Upper lobe of left lung (tissue), 4 donors: ENCODE measurements at regions not wholly inside any gene's neighbourhood (a gene's known extent, or its start where the extent isn't known, plus 50 kb on each side); places are given as distances from the start of the nearest gene placed in this dataset.

Experiments used
- POLR2A ChIP-seq, 4 donors: fragments of 450-650 bp; IDR thresholded peaks; one replicate each; pipeline ENCODE4 v1.5.1; 2016 to 2017; ENCODE audit warnings: antibody characterized with exemption in 4 of 4, mild to moderate bottlenecking in 2 of 4
- TF ChIP-seq, protein P1 (sequence below), 6 experiments: fragments of 450-650 bp in 4 of 6; fragments of 200-600 bp in 2 of 6; sonication (generic) in 2 of 6; IDR thresholded peaks; one replicate each; pipeline ENCODE4 v1.5.1; 2016 to 2019; ENCODE audit warnings: antibody characterized with exemption in 6 of 6

DNA sequence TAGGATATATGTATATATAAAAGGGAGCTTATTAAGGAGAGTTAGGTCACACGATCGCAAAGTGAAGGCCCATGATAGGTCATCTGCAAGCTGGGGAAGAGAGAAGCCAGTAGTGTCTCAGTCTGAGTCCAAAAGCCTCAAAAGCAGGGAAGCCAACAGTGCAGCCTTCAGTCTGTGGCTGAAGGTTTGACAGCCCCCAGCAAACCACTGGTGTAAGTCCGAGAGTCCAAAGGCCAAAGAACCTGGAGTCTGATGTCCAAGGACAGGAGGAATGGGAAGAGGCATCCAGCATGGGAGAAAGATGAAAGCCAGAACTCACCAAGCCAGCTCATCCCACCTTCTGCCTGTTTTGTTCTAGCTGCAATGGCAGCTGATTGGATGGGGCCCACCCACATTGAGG lies 88.9 kb upstream of the TBX20 start:
- TF ChIP-seq, protein P1, sequence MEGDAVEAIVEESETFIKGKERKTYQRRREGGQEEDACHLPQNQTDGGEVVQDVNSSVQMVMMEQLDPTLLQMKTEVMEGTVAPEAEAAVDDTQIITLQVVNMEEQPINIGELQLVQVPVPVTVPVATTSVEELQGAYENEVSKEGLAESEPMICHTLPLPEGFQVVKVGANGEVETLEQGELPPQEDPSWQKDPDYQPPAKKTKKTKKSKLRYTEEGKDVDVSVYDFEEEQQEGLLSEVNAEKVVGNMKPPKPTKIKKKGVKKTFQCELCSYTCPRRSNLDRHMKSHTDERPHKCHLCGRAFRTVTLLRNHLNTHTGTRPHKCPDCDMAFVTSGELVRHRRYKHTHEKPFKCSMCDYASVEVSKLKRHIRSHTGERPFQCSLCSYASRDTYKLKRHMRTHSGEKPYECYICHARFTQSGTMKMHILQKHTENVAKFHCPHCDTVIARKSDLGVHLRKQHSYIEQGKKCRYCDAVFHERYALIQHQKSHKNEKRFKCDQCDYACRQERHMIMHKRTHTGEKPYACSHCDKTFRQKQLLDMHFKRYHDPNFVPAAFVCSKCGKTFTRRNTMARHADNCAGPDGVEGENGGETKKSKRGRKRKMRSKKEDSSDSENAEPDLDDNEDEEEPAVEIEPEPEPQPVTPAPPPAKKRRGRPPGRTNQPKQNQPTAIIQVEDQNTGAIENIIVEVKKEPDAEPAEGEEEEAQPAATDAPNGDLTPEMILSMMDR (IDR thresholded peaks at IDR 0.05) = no peak
- no peak for TF ChIP-seq POLR2A (IDR thresholded peaks at IDR 0.05)
